Stimulated activated CD4-positive, alpha-beta T cell treated with anti-CD3 and anti-CD28 coated beads, Interleukin-4, amount 100 ng/mL, for 48 hours (primary cell): ENCODE measurements at regions not wholly inside any gene's neighbourhood (a gene's known extent, or its start where the extent isn't known, plus 50 kb on each side); places are given as distances from the start of the nearest gene placed in this dataset.
"Not testable (repeated sequence)": the region's sequence is repeated elsewhere in the genome, so short reads cannot be mapped to it uniquely, and the experiment has no call there.

Experiments used
- DNase-seq, 2 donors: peaks; one replicate each; pipeline ENCODE4 v3.0.0-alpha.2; 2020; ENCODE audit warnings: low read depth in 2 of 2

DNA sequence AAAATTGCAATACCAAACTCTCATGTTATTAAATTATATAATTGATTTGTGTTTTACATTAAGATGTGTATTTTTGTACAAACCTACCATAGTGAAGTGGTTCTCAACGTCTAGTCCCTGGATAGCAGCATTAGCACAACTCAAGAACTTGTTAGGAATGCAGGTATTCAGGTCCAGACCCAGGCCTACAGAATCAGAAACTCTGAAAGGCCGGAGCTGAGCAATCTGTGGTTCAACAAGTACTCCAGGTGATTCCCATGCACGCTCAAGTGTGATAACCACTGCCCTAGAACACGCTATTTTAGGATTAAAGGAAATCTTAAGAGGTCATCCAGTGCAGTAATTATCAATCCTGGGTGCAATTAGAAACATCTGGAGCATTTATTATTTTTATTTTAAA is 456.3 kb downstream of the IRS2 start:
- DNase-seq: no peak

DNA sequence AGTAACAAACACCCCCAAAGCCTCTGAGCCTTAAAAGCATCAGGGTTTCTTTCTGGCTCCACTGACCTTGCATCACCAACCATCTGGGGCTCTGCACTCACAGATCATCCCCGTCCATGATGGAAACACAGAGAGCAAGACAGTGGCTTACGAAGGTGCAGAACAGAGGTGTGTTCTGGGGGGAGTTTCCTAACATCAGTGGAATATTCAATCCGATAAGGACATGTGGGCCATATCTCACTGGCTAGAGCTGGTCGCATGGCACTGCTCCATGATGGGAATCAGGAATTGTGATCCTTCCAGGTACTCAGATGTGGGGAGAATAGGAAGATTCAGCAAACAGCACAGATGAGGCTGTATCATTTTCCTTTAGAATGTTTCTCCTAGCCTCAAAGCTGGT is 457.2 kb downstream of the IRS2 start:
- no peak for DNase-seq

DNA sequence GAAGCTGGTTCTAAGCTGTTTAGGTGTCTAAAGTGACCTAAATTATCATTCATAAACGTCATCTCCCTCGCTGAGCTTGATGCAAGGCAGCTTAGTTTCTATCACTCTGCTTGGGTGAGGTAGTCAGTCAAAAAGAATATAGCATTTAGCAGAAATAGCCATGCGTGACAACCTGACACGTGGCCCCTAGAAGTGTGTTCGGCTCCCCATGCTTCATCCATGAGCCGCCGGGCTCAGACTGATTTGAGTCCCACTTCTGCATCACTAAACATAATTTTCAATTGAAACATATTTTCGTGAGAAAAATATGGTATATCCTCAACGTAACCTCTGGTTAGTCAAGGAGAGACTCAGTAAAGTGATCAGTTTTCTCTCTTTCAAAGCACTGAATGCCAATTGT is 459.8 kb downstream of the IRS2 start:
- DNase-seq: no peak

DNA sequence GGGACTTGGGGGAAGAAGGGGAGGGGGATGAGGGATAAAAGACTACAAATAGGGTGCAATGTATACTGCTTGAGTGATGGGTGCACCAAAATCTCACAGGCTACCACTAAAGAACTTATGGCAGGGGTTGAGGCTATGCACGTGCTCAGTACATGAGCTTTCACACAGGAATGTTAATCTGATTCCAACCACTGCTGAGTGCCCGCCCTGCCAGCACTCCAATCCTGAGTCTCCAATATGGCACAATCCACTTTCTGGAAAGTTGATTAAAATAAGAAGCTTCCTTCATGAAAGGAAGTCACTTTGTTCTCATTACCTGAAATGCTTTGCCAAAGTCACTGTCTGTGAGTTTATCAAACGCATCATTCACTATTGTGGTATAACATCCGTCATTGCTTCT is 463.0 kb downstream of the IRS2 start:
- DNase-seq: no peak

DNA sequence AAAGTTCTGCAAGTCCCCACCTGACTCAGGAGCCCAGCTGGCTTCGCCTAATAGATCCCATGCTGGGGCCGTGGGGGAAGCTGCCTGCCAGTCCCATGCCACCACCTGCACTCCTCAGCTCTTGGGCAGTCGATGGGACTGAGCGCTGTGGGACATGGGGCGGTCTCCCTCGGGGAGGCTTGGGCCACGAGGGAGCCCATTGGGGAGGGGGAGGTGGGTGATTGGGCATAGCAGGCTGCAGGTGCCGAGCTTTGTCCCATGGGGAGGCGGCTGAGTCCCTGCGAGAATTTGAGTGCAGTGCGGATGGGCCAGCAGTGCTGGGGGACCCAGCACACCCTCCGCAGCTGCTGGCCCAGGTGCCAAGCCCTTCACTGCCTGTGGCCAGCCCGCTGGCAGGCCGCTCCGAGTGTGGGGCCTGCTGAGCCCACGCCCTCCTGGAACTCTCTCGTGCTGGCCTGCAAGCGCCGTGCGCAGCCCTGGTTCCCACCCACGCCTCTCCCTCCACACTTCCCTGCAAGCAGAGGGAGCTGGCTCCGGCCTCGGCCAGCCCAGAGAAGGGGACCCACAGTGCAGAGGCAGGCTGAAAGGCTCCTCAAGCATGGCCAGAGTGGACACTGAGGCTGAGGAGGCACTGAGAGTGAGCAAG is 467.3 kb downstream of the IRS2 start:
- no peak for DNase-seq

DNA sequence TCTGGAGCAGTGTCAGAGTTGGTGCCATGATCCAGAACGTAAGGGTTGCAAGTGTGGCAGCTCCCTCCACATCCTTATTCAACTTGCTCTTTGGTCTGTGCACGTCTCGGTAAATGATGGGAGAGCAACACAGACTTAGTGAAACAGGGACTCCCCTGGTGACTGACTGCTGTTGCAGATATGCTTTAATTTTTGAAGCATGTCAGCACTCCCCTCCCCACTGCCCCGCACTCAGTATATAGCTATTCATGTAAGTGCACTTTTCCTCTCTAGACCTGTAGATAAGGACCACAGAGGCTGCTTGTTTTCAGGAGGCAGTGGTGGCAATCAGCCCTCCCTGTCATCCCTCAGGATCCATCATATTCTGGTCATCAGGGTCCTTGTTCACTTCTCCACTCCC is 470.9 kb downstream of the IRS2 start:
- no peak for DNase-seq

DNA sequence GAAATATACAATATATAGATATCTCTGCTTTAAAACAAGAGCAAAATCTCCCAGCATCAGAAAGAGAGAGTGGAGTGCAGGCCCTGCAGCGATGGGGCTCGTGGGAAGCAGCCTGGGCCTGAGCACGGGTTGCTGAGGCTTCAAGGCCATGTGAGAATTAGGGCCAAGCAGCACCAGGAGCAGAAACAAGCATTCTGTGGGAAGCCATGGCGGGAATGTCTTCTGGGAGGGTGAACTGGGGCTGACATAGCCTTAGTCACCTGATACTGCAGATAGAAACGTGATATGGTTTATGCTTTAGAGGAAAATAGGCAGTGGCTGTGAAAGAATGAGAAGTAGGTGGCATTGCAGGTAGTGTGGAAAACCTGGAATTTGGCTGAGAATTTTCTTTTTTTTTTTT is 472.3 kb downstream of the IRS2 start:
- no peak for DNase-seq

DNA sequence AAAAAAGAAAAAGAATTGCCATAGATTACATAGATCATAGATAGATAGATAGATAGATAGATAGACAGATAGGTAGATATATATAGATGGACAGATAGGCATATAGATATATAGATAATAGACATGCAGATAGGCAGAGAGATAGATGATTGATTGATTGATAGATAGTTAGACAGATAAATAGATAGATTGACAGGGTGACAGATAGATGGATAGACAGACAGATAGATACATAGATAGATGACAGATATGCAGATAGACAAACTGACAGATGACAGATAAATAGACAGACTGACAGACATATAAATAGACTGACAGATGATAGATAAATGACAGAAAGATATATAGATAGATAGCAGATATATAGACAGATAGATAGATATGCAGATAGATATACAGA is 474.0 kb downstream of the IRS2 start:
- no peak for DNase-seq

DNA sequence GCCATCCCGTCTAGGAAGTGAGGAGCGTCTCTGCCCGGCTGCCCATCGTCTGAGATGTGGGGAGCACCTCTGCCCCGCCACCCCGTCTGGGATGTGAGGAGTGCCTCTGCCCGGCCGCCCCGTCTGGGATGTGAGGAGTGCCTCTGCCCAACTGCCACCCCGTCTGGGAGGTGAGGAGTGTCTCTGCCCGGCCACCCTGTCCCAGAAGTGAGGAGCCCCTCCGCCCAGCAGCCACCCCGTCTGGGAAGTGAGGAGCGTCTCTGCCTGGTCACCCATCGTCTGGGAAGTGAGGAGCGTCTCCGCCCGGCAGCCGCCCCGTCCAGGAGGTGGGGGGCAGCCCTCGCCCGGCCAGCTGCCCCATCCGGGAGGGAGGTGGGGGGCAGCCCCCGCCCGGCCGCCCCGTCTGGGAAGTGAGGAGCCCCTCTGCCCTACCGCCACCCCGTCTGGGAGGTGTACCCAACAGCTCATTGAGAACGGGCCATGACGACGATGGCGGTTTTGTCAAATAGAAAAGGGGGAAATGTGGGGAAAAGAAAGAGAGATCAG is 474.9 kb downstream of the IRS2 start:
- not testable (repeated sequence) for DNase-seq

DNA sequence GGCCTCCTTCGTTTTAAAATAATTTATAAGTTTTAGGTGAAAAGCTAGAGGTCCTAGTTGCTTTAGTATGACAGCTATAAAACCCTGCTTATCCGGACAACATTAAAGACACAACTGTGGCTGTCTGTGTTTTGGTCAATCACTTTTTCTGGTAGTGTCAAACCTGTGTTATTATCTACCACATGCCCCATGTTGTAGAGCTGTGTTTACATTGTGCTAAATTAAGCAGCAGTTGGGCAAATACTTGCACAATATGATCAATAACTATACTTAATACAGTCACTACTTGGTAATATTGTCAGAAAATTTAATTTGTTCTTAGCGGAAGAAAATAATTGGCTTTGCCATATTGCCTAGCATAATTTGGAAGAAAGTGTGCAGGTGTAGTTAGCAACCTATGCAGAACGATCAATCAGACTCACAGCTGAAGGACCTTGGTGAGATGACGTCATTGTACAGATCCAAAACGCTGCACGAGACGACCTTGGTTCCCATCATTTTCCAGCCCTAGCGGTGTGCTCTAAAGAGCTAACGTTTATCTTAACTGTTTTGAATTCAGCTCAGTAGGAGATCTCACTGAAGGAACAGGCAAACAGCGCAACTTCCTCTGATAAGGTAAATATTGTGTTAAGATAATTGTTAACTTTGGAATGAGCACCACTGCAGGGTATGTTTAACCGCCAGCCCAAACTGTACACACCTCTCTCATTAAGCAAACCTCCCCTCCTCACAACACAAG is 476.6 kb downstream of the IRS2 start:
- no peak for DNase-seq

DNA sequence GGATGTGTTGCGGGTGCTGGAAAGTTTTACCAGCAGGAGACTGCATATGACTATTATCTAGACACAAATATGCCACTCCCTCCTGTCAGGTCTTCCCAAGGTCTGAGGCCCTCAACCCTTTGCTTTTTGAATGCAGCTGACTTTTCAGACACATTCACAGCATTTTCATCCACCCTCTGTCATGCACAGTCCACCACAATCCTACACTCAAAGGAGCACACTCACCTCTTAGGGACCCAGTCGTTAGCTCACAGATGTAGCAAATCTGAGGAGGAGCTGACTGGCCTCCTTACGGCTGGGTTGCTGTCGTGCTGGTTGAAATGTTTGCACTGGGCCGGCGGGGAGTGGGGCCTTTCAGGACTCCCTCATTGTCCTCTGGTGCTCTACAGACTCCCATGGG is 479.4 kb downstream of the IRS2 start:
- DNase-seq: no peak

DNA sequence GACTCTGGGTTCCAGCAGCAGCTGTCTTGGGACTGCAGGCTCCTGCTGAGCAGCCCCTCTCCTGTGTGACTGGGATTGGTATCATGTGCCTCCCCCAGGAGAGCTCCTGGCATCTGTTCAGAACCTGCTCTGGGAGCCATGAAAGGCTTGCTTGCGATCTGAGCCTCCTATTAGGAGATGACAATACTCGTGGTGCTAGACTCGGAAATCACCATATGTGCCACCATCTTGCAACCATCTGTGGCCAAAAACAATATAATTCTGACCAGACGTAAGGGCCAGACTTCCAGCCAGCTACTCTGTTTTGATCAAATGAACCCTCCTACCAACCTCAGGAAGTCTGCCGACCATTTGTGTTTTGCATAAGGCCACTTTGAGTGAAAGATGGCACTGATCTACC is 484.7 kb downstream of the IRS2 start:
- DNase-seq: no peak

DNA sequence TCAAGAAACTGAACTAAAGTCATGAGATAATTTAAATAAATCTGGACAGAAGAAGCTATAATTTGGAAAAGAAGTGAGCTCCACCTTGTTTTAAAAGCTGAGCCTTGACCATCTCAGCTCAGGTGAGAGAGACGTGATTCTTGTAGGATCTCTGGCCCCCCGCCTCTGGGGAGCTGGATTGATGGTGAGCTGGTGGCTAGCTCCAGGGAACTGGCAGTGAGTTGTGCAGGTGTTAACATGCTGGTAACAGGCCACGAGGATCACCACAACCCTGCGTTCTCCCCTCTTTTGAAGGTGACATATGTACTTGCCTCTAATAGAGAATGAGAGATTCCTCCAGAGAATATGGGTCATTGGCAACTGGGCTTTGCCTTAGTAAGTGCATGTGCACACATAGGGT is 485.1 kb downstream of the IRS2 start:
- DNase-seq: no peak

DNA sequence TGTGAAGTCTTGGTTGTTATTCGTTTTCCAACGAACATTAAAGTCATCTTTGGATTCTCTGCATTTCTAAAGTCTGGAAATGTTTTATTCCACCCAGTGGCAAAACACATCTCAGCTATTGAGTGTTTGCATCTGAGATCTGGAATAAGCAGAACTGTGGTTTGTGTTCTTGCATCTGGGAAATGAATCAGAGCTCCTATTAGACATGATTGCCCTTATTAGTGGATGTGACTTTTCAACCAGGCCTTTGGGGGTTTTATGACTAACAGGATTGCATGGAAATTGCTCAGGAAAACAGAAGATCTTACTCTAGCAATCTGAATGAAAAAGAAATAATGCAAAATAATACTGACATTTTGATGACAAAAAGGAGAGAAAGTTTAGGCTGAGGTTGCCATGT is 488.8 kb downstream of the IRS2 start:
- DNase-seq: no peak

DNA sequence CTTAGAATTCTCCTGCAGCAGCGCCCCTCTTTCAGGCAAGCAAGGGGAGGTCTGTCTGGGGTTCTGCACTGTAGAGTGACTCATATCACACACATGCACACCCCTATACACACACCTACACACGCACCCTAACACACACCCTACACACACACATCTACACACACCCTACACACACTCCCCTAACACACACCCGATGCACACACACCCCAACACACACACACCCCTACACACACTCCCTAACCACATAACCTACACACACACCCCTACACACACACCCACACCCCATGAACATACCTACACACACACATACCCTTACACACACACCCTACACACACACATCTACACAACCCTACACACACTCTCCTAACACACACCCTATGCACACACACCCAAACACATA is 493.2 kb downstream of the IRS2 start:
- DNase-seq: no peak

DNA sequence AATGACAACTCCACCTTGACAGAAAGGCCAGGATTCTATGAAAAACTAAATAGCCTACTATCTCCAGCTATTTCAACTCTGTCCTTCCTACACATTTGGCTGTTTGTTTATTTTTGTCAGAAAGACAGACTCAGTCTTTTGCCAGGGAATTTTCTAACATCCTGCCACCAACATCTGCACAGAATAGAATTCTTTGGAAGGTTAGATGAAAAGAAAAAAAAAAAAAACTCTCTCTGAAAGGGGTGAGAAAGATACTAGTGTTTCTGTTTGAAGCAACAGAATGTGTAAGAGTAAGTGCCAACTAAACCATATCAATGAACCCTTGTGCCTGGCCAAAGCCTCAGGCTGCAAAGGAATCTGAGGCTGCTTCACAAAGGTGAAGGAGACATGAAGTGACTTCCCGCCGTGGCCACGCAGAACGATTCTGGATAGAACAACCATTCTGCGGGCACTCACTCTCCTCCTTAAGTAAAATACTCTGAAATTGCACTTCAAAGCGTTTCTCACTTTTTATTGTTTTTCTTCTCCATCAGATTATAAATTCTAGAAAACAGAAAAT is 498.2 kb downstream of the IRS2 start:
- no peak for DNase-seq

DNA sequence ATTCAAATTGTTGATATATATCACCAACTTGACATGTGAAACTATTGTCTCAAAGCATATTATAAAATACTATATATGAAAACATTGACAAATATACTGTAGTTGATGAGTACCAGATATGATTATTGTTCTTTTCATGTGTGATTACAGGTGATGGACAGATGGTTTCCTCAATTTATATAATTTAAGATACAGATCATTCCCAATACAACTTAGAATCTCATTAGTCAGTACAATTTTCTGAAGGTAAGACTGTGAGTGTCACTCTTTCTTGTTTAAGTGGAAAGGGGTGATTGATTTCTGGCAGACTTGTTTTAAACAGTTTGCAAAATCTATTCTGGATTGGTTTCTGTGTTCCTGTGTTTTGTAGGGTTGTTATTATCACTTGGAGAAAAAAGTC is 498.8 kb downstream of the IRS2 start:
- DNase-seq: no peak

DNA sequence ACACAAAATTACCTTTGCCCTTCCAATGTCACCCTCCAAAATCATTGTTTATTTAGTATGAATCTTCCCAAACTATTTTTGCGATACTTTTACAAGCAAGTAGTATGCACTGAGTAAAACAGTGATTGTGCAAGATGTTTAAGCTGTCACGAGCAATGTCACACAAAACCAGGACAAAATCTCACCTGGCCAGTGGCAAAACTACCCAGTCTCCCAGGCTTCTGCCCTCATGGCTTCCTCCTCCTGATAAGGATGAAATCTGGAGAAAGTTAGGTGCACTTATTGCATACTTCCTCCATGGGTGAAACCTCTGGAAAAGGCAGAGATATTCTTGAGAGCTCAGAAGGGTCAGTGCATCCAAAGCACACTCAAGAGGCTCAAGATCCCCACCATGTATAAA is 500.8 kb downstream of the IRS2 start:
- DNase-seq: no peak

DNA sequence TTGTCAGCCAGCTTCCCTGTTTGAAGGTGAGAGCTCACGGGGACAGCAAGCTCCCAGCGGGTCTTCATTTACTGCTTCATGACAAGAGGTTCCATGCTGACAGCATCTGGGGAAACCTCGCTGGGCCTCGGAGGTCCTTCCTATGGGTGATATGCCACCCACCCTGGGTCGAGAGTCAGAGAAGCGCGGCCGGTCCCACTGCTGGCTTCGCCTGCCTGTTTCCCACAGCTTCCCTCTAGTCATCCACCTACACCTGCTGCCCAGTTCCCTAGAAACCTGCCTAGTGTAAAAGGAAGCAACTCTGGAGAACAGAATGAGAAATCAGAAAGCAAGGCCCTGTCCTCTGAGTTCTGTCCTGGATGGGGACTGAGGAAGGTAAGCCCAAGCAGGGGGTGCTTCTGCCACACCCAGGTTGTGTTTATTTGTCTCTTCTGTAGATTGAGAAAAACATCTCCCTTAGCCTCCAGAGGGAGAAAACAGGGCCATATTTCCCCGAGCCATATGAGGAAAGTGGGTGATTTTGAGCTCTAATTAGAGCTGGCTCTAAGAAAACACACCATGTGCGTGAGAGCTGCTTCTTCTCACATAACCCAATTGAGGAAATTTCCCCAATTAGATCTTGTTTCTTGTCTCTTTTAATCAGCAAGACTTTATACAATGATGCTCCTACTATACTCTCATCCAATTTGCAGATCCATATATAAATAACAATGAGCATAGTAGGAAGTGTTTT is 504.3 kb downstream of the IRS2 start:
- no peak for DNase-seq

DNA sequence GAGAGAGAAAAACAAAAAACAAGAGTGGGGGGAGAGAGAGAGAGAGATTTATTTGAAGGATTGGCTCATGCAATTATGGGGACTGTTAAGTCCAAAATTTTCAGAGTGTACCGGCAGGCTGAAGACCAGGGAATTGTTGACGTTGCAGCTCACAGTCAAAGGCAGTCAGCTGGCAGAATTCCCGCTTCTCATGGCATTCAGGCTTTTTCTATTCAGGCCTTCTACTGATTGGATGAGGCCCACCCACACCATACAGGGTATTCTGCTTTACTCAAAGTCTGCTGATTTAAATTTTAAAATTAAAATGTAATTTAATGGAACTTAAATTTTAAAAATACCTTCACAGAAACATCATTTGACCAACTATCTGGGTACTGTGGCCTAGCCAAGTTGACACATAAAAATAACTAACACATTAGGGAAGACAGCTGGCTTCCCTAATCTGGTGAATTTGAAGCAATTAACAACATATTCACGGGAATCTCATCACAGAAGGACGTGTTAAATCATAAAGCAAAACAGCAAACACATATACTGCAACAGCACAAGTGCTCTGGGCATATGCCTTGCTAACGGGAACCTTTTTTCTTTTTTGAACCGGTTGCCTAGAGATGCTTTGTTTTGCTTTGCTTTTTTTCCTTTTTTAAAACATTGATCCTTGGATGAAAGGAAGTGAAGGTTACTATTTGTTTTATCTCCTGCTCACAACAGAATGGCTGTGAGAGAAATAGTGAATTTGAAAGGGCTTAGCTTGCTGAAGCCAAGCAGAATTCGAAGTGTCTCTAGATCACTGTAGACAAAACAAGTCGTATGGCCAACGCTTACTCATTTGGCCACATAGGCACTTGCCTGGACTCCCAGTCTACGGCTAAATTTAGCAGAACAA is 505.1 kb downstream of the IRS2 start:
- DNase-seq: no peak

DNA sequence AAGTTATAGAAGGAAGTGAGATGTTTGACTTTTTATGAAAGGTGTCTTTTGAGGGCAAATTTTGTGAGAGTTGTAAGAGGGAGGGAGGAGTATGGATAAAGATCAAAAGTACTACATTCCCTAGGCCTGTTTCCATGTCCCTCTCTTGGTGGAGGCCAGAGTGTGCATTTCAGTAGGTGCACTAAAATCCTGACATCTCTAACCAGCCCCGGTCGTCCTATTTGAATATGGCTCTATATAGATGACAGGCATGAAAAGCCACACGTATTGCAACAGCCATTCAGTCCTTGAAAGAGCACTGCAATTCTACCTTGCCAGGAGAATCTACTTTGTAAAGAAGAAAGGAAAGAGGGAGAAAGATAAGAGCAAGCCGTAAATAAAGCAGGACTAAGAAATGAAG is 510.1 kb downstream of the IRS2 start:
- no peak for DNase-seq

DNA sequence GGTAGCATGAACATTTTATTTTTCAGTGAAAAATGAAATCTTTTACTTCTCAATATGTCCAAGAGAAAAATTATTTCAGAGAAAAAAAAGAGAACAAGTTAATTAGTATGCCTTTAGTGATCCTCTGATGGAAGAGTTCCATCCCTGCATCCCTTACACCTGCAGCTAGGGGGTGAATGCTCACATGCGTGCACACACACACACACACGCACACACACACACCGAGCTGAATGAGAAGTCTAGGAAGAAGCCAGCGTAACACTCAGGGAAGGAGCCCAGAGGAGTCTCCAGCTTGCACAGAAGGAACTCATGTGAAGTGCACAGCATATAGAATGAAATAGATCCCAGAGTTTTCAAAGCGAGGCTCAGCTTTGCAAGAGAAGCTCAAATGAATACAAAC is 510.5 kb downstream of the IRS2 start:
- no peak for DNase-seq
